ENCODE measurements at regions not wholly inside any gene's neighbourhood (a gene's known extent, or its start where the extent isn't known, plus 50 kb on each side); places are given as distances from the start of the nearest gene placed in this dataset.

DNA sequence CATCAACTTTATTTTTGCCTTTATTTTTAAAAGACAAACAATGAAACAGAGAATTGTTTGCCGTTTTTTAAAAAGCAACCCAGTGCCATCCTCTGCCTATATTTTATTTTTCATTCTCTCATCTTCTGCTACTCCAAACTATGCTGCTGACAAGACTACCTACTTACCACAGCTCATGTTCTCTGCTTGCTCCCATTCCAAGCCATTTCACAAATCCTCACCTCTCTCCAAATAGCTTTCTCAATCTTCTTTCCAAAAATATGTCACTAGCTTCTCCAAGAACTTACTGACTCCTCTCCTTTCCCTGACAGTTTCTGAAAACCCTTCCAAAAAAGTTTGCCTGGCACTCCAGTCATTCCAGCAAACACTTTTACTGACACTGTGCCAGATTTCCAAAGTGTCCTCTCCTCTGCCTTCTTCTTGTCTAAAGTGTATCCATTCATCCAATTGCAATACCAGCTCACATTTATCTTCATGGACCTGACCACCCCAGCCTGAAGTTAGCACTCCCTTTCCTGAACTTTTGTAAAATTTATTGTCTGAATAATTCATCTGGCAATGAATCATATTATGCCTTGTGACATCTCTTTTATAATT lies 766.5 kb upstream of the B3GALT2 start:
- H3K27me3 ChIP-seq (ENCODE audit: insufficient read depth, low read length): no peaks in the 10 kb centered on the region
- no peak overlapping the region for H3K4me3 ChIP-seq (ENCODE audit: low read depth, low read length, poor library complexity, severe bottlenecking)
- H3K9me2 ChIP-seq (ENCODE audit: low read depth, low read length): no peaks in the 10 kb centered on the region
- H3K4me1 ChIP-seq (ENCODE audit: insufficient read depth, low read length, severe bottlenecking): no peaks in the 10 kb centered on the region
- H3F3A ChIP-seq (ENCODE audit: insufficient read depth, low read length): no peaks in the 10 kb centered on the region
- H3K9ac ChIP-seq (ENCODE audit: low read length): no peak overlapping the region
- no peak for TF ChIP-seq EZH2 (IDR thresholded peaks at IDR 0.05; ENCODE audit: borderline replicate concordance, low read length)
- TF ChIP-seq, protein P1, sequence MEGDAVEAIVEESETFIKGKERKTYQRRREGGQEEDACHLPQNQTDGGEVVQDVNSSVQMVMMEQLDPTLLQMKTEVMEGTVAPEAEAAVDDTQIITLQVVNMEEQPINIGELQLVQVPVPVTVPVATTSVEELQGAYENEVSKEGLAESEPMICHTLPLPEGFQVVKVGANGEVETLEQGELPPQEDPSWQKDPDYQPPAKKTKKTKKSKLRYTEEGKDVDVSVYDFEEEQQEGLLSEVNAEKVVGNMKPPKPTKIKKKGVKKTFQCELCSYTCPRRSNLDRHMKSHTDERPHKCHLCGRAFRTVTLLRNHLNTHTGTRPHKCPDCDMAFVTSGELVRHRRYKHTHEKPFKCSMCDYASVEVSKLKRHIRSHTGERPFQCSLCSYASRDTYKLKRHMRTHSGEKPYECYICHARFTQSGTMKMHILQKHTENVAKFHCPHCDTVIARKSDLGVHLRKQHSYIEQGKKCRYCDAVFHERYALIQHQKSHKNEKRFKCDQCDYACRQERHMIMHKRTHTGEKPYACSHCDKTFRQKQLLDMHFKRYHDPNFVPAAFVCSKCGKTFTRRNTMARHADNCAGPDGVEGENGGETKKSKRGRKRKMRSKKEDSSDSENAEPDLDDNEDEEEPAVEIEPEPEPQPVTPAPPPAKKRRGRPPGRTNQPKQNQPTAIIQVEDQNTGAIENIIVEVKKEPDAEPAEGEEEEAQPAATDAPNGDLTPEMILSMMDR (IDR thresholded peaks at IDR 0.05; ENCODE audit: low read length): no peak
- no peaks in the 10 kb centered on the region for H3K79me2 ChIP-seq (ENCODE audit: insufficient read depth, low read length)
- no peak overlapping the region for H2AFZ ChIP-seq (ENCODE audit: low read length)
- H3K4me2 ChIP-seq (ENCODE audit: low read length): no peak overlapping the region
- H3K9me3 ChIP-seq (ENCODE audit: low read length): no peaks in the 10 kb centered on the region
- H4K20me1 ChIP-seq (ENCODE audit: insufficient read depth, low read length): no peaks in the 10 kb centered on the region
- no peaks in the 10 kb centered on the region for H3K36me3 ChIP-seq (ENCODE audit: insufficient read depth, low read length)
- H3K27ac ChIP-seq (ENCODE audit: low read depth, low read length, poor library complexity, severe bottlenecking): no peak overlapping the region

DNA sequence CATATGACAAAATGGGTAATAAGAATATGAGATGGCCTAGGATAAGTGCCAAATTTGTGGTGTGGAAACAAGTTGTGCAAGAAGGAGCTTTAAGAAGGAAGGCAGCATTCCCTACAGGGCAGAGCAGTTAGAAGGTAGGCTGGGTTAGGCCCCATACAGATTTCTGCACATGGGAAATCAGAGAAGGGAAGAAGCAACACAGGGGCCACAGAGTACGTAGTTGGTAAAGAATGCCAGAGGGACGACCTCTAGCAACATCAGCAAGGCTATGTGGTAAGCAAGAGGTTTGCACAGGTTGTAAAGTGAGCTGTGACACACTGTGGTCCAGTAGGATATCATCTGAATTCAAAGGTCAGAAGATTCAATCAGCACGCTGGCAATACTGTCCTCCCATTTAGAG lies 765.6 kb upstream of the B3GALT2 start:
- no peak overlapping the region for H3K27ac ChIP-seq (ENCODE audit: low read depth, low read length, poor library complexity, severe bottlenecking)
- no peak overlapping the region for H3K4me3 ChIP-seq (ENCODE audit: low read depth, low read length, poor library complexity, severe bottlenecking)
- H2AFZ ChIP-seq (ENCODE audit: low read length): no peak overlapping the region
- H3F3A ChIP-seq (ENCODE audit: insufficient read depth, low read length): no peaks in the 10 kb centered on the region
- no peaks in the 10 kb centered on the region for H3K79me2 ChIP-seq (ENCODE audit: insufficient read depth, low read length)
- H3K9ac ChIP-seq (ENCODE audit: low read length): no peak overlapping the region
- no peaks in the 10 kb centered on the region for H3K27me3 ChIP-seq (ENCODE audit: insufficient read depth, low read length)
- no peak for TF ChIP-seq EZH2 (IDR thresholded peaks at IDR 0.05; ENCODE audit: borderline replicate concordance, low read length)
- TF ChIP-seq, protein P1 (IDR thresholded peaks at IDR 0.05; ENCODE audit: low read length): no peak
- H3K36me3 ChIP-seq (ENCODE audit: insufficient read depth, low read length): no peaks in the 10 kb centered on the region
- H3K4me2 ChIP-seq (ENCODE audit: low read length): no peak overlapping the region
- no peaks in the 10 kb centered on the region for H3K4me1 ChIP-seq (ENCODE audit: insufficient read depth, low read length, severe bottlenecking)
- H4K20me1 ChIP-seq (ENCODE audit: insufficient read depth, low read length): no peaks in the 10 kb centered on the region
- no peaks in the 10 kb centered on the region for H3K9me3 ChIP-seq (ENCODE audit: low read length)
- H3K9me2 ChIP-seq (ENCODE audit: low read depth, low read length): no peaks in the 10 kb centered on the region

DNA sequence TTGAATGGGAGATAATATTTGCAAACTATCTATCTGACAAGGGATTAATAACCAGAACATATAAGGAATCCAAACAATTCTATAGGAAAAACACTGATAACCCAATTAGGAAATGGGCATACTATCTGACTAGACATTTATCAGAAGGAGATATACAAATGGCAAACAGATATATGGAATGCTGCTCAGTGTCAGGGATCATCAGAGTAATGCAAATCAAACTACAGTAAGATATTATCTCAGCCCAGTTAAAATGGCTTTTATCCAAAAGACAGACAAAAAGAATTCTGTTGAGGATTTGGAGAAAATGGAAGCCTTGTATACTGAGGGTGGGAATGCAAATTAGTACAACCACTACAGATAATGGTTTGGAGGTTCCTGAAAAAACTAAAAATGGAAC lies 758.0 kb upstream of the B3GALT2 start:
- H2AFZ ChIP-seq (ENCODE audit: low read length): no peak overlapping the region
- H3K4me1 ChIP-seq (ENCODE audit: insufficient read depth, low read length, severe bottlenecking): no peaks in the 10 kb centered on the region
- TF ChIP-seq, protein P1 (IDR thresholded peaks at IDR 0.05; ENCODE audit: low read length): no peak
- no peak for TF ChIP-seq EZH2 (IDR thresholded peaks at IDR 0.05; ENCODE audit: borderline replicate concordance, low read length)
- no peaks in the 10 kb centered on the region for H3F3A ChIP-seq (ENCODE audit: insufficient read depth, low read length)
- no peaks in the 10 kb centered on the region for H3K9me2 ChIP-seq (ENCODE audit: low read depth, low read length)
- H3K27ac ChIP-seq (ENCODE audit: low read depth, low read length, poor library complexity, severe bottlenecking): no peak overlapping the region
- no peaks in the 10 kb centered on the region for H3K27me3 ChIP-seq (ENCODE audit: insufficient read depth, low read length)
- H3K9me3 ChIP-seq (ENCODE audit: low read length): no peaks in the 10 kb centered on the region
- no peaks in the 10 kb centered on the region for H3K79me2 ChIP-seq (ENCODE audit: insufficient read depth, low read length)
- H3K9ac ChIP-seq (ENCODE audit: low read length): no peak overlapping the region
- H3K4me3 ChIP-seq (ENCODE audit: low read depth, low read length, poor library complexity, severe bottlenecking): no peak overlapping the region
- H3K36me3 ChIP-seq (ENCODE audit: insufficient read depth, low read length): no peaks in the 10 kb centered on the region
- no peaks in the 10 kb centered on the region for H4K20me1 ChIP-seq (ENCODE audit: insufficient read depth, low read length)
- H3K4me2 ChIP-seq (ENCODE audit: low read length): no peak overlapping the region
